Gastroesophageal sphincter (tissue), 3 donors: ENCODE measurements at regions not wholly inside any gene's neighbourhood (a gene's known extent, or its start where the extent isn't known, plus 50 kb on each side); places are given as distances from the start of the nearest gene placed in this dataset.

ENCODE experiments used
- EP300 ChIP-seq: sonication (generic); formaldehyde crosslinking; IDR thresholded peaks from one replicate; pipeline ENCODE4 v1.6.1; 2017; ENCODE audit warnings: antibody characterized with exemption, mild to moderate bottlenecking
- TF ChIP-seq, protein P1 (sequence below), 4 experiments: fragments of 200-600 bp in 2 of 4; fragments of 450-650 bp in 2 of 4; sonication (generic) in 1 of 4; IDR thresholded peaks; one replicate each; pipeline ENCODE4 v1.5.1; 2017 to 2019; ENCODE audit warnings: antibody characterized with exemption in 4 of 4, mild to moderate bottlenecking in 2 of 4, moderate library complexity in 2 of 4

DNA sequence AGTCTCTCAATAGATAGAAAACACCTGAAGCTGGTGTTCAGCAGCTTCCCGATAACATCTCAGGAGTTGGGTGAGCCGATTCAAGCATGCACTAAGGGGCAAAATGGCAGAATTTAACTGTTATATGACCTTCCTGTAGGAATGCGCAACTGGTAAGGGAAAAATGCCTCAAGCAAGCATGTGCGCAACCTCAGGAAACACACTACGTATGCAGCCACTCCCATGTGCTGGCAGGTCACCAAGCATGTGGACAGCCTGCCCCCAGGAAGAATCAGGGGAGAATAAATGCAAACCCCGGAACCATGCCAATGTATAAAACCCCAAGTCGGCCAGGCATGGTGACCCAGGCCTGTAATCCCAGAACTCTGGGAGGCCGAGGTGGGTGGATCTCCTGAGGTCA is 645.6 kb downstream of the NYAP2 start:
- no peak for TF ChIP-seq EP300
- TF ChIP-seq, protein P1, sequence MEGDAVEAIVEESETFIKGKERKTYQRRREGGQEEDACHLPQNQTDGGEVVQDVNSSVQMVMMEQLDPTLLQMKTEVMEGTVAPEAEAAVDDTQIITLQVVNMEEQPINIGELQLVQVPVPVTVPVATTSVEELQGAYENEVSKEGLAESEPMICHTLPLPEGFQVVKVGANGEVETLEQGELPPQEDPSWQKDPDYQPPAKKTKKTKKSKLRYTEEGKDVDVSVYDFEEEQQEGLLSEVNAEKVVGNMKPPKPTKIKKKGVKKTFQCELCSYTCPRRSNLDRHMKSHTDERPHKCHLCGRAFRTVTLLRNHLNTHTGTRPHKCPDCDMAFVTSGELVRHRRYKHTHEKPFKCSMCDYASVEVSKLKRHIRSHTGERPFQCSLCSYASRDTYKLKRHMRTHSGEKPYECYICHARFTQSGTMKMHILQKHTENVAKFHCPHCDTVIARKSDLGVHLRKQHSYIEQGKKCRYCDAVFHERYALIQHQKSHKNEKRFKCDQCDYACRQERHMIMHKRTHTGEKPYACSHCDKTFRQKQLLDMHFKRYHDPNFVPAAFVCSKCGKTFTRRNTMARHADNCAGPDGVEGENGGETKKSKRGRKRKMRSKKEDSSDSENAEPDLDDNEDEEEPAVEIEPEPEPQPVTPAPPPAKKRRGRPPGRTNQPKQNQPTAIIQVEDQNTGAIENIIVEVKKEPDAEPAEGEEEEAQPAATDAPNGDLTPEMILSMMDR (IDR thresholded peaks at IDR 0.05), result no peak
